PFSK-1 (cell line): ENCODE measurements at regions not wholly inside any gene's neighbourhood (a gene's known extent, or its start where the extent isn't known, plus 50 kb on each side); places are given as distances from the start of the nearest gene placed in this dataset.

Experiments
- FOXP2 ChIP-seq: optimal IDR thresholded peaks from 2 replicates; pipeline ENCODE3; 2011; ENCODE audit warnings: borderline replicate concordance, control low read depth, inconsistent platforms; ENCODE audit not compliant: insufficient read depth; ENCODE audit errors: extremely low read length, extremely low read depth
- POLR2AphosphoS5 ChIP-seq: IDR thresholded peaks from 2 replicates; pipeline ENCODE4 v1.6.1; 2012; ENCODE audit warnings: low read depth, mild to moderate bottlenecking, control low read depth, low read length, moderate library complexity
- SIN3A ChIP-seq: IDR thresholded peaks from 2 replicates; pipeline ENCODE4 v1.6.1; 2012; ENCODE audit warnings: mild to moderate bottlenecking, low read length, moderate library complexity, borderline replicate concordance; ENCODE audit not compliant: insufficient read depth
- TAF1 ChIP-seq: IDR thresholded peaks from 2 replicates; pipeline ENCODE4 v1.6.1; 2012; ENCODE audit warnings: low read length, control low read depth, borderline replicate concordance; ENCODE audit not compliant: insufficient read depth
- TF ChIP-seq, protein P1 (sequence below), 2 experiments: IDR thresholded peaks; 2 replicates each; pipeline versions ENCODE4 v1.6.1 to v1.8.0; 2011 to 2012; ENCODE audit warnings: low read depth in 2 of 2, low read length in 2 of 2, control low read depth in 1 of 2, inconsistent platforms in 1 of 2, mild to moderate bottlenecking in 1 of 2, moderate library complexity in 1 of 2; ENCODE audit not compliant: insufficient read depth in 1 of 2

DNA sequence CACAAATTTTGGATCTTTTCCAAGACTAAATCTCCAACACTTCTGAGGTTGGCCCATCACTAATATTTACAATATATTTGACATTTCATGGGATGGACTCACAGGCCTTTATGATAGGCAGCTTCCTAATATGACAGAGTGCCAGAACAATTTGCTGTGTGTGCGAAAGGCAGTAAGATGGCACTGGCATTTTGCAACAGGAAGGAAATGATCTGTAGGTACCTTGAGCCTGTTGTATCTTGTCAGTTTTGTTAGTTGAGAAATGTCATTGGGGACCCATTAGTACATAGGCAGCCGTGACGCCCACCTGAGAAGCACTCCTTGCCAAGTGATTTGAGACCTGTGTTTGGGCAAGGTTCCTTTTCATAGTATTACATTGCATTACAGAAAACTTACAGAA, 153.4 kb upstream of the HEY2 start:
- TF ChIP-seq POLR2AphosphoS5, result no peak
- TF ChIP-seq TAF1, result no peak
- no peak for TF ChIP-seq FOXP2
- no peak for TF ChIP-seq SIN3A
- TF ChIP-seq, protein P1, sequence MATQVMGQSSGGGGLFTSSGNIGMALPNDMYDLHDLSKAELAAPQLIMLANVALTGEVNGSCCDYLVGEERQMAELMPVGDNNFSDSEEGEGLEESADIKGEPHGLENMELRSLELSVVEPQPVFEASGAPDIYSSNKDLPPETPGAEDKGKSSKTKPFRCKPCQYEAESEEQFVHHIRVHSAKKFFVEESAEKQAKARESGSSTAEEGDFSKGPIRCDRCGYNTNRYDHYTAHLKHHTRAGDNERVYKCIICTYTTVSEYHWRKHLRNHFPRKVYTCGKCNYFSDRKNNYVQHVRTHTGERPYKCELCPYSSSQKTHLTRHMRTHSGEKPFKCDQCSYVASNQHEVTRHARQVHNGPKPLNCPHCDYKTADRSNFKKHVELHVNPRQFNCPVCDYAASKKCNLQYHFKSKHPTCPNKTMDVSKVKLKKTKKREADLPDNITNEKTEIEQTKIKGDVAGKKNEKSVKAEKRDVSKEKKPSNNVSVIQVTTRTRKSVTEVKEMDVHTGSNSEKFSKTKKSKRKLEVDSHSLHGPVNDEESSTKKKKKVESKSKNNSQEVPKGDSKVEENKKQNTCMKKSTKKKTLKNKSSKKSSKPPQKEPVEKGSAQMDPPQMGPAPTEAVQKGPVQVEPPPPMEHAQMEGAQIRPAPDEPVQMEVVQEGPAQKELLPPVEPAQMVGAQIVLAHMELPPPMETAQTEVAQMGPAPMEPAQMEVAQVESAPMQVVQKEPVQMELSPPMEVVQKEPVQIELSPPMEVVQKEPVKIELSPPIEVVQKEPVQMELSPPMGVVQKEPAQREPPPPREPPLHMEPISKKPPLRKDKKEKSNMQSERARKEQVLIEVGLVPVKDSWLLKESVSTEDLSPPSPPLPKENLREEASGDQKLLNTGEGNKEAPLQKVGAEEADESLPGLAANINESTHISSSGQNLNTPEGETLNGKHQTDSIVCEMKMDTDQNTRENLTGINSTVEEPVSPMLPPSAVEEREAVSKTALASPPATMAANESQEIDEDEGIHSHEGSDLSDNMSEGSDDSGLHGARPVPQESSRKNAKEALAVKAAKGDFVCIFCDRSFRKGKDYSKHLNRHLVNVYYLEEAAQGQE (IDR thresholded peaks at IDR 0.05; ENCODE audit: insufficient read depth in 1 of 2, low read depth in 2 of 2, low read length in 2 of 2), result no peak

DNA sequence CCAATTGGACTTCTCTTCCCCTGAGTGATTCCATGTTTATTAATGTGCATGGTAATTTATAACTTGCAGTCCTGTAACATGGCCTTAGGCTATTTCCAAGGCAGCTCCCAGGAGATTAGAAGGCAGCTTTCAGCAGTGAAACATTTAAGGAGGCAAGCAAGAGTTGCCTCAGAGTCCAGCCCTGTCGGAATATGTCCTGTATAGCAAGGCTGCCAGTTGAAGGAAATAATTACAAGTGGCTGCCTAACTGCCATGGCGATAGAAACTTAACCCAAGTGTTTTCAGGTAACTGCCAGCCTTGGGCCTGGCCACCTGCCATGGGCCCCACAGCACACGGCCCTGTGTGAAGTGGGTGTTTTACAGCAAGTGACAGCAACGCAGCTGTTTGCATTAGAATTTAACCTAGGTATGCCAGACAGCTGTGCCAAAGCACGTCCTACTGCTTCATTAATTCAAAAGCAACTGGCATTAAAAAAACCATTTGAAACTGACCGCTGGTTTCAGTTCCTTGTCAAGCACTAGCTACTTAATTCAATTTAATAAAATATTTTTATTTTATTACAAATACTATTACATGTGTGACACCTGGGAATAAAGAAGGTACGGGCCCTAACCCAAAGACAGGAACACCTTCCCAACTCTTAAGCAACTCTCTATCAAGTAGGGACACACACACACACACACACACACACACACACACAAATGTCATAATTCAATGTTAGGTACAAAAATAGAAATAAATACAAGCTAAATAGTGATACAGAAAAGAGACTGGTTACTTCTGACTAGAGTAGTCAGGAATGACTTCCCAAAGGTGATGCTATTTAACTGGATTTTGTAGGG, 151.8 kb upstream of the HEY2 start:
- TF ChIP-seq SIN3A, result no peak
- TF ChIP-seq TAF1, result no peak
- TF ChIP-seq, protein P1 (IDR thresholded peaks at IDR 0.05; ENCODE audit: insufficient read depth in 1 of 2, low read depth in 2 of 2, low read length in 2 of 2), result no peak
- no peak for TF ChIP-seq POLR2AphosphoS5
- no peak for TF ChIP-seq FOXP2

DNA sequence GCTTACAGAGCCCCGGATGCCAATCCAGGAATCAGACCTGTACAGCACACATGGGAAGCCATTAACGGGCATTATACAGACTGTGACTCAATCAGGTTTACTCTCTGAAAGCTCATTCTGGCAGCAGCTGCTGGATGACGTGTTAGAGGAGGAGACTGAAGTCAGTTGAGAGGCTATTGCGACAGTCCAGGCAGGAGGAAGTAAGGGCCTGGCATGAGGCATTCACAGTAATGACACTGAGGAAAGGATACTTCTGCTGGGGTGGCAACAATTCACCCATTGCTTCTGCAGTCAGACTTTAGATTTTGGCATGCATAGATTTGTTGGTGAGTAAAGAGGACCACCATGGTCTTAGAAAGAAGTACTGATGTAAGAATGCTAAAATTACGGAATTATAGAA, 151.0 kb upstream of the HEY2 start:
- no peak for TF ChIP-seq FOXP2
- no peak for TF ChIP-seq SIN3A
- no peak for TF ChIP-seq TAF1
- TF ChIP-seq POLR2AphosphoS5, result no peak
- TF ChIP-seq, protein P1 (IDR thresholded peaks at IDR 0.05; ENCODE audit: insufficient read depth in 1 of 2, low read depth in 2 of 2, low read length in 2 of 2), result no peak

DNA sequence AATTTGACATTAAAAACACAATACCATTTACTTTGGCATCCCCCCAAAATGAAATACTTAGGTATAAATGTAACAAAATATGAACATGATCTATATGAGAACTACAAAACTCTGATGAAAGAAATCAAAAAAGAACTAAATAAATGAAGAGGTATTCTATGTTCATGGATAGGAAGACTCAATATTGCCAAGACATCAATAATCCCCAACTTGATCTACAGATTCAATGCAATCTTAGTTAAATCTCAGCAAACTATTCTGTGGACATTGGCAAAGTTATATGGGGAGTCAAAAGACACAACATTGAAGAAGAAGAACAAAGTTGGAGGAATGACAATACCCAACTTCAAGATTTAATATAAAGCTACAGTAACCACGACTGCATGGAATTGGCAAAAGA, 145.2 kb upstream of the HEY2 start:
- TF ChIP-seq TAF1 (no peak), SIN3A (no peak), POLR2AphosphoS5 (no peak), FOXP2 (no peak)
- TF ChIP-seq, protein P1 (IDR thresholded peaks at IDR 0.05; ENCODE audit: insufficient read depth in 1 of 2, low read depth in 2 of 2, low read length in 2 of 2), result no peak
